ENCODE measurements at regions not wholly inside any gene's neighbourhood (a gene's known extent, or its start where the extent isn't known, plus 50 kb on each side); places are given as distances from the start of the nearest gene placed in this dataset.

DNA sequence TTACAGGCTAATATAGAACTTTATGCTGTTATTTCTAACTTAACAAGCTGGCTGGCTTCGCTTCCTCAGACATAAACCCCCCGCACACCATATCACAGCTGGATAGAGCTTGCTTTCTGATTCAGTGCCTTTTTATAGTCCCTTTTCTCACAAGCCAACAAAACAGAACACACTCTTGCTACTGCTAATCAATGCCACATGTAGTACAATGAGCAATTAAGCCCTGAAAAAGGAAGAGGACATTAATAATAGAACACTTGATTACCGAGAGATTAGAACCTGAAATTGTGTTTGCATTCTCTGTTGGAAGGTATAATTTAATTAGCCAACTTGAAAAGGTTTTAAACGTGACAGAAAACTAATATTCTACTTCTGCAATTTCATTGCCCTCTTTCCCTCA lies 267.7 kb upstream of the CYRIA start (continued):
- TF ChIP-seq, protein P1, sequence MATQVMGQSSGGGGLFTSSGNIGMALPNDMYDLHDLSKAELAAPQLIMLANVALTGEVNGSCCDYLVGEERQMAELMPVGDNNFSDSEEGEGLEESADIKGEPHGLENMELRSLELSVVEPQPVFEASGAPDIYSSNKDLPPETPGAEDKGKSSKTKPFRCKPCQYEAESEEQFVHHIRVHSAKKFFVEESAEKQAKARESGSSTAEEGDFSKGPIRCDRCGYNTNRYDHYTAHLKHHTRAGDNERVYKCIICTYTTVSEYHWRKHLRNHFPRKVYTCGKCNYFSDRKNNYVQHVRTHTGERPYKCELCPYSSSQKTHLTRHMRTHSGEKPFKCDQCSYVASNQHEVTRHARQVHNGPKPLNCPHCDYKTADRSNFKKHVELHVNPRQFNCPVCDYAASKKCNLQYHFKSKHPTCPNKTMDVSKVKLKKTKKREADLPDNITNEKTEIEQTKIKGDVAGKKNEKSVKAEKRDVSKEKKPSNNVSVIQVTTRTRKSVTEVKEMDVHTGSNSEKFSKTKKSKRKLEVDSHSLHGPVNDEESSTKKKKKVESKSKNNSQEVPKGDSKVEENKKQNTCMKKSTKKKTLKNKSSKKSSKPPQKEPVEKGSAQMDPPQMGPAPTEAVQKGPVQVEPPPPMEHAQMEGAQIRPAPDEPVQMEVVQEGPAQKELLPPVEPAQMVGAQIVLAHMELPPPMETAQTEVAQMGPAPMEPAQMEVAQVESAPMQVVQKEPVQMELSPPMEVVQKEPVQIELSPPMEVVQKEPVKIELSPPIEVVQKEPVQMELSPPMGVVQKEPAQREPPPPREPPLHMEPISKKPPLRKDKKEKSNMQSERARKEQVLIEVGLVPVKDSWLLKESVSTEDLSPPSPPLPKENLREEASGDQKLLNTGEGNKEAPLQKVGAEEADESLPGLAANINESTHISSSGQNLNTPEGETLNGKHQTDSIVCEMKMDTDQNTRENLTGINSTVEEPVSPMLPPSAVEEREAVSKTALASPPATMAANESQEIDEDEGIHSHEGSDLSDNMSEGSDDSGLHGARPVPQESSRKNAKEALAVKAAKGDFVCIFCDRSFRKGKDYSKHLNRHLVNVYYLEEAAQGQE (IDR thresholded peaks at IDR 0.05; ENCODE audit: unreplicated experiment): no peak
- TF ChIP-seq STAT1 (IDR thresholded peaks at IDR 0.05; ENCODE audit: unreplicated experiment) (no peak), EZH2 (IDR thresholded peaks at IDR 0.05; ENCODE audit: low read depth, unreplicated experiment) (no peak), ZNF331 (CRISPR knock-in tag; IDR thresholded peaks at IDR 0.05; ENCODE audit: low read depth) (no peak), JUNB (IDR thresholded peaks at IDR 0.05; ENCODE audit: unreplicated experiment) (no peak), POLR2AphosphoS5 (IDR thresholded peaks at IDR 0.05; ENCODE audit: low read depth) (no peak), NANOG (IDR thresholded peaks at IDR 0.05; ENCODE audit: borderline replicate concordance) (no peak)

GRCh38 chr2:16932826-16933225 lies 267.2 kb upstream of the CYRIA start:
- Mint-ChIP-seq H3K27ac (no peak overlapping the region), H3K27me3 (ENCODE audit: insufficient read depth, low read depth, poor library complexity) (no peaks in the 10 kb centered on the region), H3K4me3 (no peak overlapping the region), H3K36me3 (ENCODE audit: low read depth) (no peaks in the 10 kb centered on the region), H3K9me3 (no peaks in the 10 kb centered on the region), H3K4me1 (no peaks in the 10 kb centered on the region)
- H3K79me2 ChIP-seq (replicated peaks; ENCODE audit: insufficient read depth): no peaks in the 10 kb centered on the region
- H3F3A ChIP-seq (replicated peaks; ENCODE audit: low read depth): no peaks in the 10 kb centered on the region
- H3K9me2 ChIP-seq (ENCODE audit: insufficient read depth): no peaks in the 10 kb centered on the region; the same call in 1 of the 2 replicates
- no peak overlapping the region for H3K4me2 ChIP-seq
- ATAC-seq: no peak
- no peak overlapping the region for H2AFZ ChIP-seq
- no peaks in the 10 kb centered on the region for H3K36me3 ChIP-seq (ENCODE audit: insufficient read depth)
- H3K27ac ChIP-seq (ENCODE audit: low read depth): no peak overlapping the region
- no peak overlapping the region for H3K4me3 ChIP-seq
- DNase-seq (ENCODE audit: low spot score): no peak
- H3K4me1 ChIP-seq (ENCODE audit: insufficient read depth): peaks cover 3% of the 10 kb centered on the region; the same call in 1 of the 2 replicates
- H3K27me3 ChIP-seq (ENCODE audit: insufficient read depth): no peaks in the 10 kb centered on the region
- no peaks in the 10 kb centered on the region for H4K20me1 ChIP-seq (replicated peaks; ENCODE audit: insufficient read depth)
- no peak for TF ChIP-seq JUNB (IDR thresholded peaks at IDR 0.05; ENCODE audit: unreplicated experiment)
- TF ChIP-seq, protein P2, sequence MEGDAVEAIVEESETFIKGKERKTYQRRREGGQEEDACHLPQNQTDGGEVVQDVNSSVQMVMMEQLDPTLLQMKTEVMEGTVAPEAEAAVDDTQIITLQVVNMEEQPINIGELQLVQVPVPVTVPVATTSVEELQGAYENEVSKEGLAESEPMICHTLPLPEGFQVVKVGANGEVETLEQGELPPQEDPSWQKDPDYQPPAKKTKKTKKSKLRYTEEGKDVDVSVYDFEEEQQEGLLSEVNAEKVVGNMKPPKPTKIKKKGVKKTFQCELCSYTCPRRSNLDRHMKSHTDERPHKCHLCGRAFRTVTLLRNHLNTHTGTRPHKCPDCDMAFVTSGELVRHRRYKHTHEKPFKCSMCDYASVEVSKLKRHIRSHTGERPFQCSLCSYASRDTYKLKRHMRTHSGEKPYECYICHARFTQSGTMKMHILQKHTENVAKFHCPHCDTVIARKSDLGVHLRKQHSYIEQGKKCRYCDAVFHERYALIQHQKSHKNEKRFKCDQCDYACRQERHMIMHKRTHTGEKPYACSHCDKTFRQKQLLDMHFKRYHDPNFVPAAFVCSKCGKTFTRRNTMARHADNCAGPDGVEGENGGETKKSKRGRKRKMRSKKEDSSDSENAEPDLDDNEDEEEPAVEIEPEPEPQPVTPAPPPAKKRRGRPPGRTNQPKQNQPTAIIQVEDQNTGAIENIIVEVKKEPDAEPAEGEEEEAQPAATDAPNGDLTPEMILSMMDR (conservative IDR thresholded peaks at IDR 0.05; ENCODE audit: low read depth in 2 of 2): no peak
- TF ChIP-seq, protein P3, sequence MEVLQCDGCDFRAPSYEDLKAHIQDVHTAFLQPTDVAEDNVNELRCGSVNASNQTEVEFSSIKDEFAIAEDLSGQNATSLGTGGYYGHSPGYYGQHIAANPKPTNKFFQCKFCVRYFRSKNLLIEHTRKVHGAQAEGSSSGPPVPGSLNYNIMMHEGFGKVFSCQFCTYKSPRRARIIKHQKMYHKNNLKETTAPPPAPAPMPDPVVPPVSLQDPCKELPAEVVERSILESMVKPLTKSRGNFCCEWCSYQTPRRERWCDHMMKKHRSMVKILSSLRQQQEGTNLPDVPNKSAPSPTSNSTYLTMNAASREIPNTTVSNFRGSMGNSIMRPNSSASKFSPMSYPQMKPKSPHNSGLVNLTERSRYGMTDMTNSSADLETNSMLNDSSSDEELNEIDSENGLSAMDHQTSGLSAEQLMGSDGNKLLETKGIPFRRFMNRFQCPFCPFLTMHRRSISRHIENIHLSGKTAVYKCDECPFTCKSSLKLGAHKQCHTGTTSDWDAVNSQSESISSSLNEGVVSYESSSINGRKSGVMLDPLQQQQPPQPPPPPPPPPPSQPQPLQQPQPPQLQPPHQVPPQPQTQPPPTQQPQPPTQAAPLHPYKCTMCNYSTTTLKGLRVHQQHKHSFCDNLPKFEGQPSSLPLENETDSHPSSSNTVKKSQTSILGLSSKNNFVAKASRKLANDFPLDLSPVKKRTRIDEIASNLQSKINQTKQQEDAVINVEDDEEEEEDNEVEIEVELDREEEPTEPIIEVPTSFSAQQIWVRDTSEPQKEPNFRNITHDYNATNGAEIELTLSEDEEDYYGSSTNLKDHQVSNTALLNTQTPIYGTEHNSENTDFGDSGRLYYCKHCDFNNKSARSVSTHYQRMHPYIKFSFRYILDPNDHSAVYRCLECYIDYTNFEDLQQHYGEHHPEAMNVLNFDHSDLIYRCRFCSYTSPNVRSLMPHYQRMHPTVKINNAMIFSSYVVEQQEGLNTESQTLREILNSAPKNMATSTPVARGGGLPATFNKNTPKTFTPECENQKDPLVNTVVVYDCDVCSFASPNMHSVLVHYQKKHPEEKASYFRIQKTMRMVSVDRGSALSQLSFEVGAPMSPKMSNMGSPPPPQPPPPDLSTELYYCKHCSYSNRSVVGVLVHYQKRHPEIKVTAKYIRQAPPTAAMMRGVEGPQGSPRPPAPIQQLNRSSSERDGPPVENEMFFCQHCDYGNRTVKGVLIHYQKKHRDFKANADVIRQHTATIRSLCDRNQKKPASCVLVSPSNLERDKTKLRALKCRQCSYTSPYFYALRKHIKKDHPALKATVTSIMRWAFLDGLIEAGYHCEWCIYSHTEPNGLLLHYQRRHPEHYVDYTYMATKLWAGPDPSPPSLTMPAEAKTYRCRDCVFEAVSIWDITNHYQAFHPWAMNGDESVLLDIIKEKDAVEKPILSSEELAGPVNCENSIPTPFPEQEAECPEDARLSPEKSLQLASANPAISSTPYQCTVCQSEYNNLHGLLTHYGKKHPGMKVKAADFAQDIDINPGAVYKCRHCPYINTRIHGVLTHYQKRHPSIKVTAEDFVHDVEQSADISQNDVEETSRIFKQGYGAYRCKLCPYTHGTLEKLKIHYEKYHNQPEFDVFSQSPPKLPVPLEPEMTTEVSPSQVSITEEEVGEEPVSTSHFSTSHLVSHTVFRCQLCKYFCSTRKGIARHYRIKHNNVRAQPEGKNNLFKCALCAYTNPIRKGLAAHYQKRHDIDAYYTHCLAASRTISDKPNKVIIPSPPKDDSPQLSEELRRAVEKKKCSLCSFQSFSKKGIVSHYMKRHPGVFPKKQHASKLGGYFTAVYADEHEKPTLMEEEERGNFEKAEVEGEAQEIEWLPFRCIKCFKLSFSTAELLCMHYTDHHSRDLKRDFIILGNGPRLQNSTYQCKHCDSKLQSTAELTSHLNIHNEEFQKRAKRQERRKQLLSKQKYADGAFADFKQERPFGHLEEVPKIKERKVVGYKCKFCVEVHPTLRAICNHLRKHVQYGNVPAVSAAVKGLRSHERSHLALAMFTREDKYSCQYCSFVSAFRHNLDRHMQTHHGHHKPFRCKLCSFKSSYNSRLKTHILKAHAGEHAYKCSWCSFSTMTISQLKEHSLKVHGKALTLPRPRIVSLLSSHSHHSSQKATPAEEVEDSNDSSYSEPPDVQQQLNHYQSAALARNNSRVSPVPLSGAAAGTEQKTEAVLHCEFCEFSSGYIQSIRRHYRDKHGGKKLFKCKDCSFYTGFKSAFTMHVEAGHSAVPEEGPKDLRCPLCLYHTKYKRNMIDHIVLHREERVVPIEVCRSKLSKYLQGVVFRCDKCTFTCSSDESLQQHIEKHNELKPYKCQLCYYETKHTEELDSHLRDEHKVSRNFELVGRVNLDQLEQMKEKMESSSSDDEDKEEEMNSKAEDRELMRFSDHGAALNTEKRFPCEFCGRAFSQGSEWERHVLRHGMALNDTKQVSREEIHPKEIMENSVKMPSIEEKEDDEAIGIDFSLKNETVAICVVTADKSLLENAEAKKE (CRISPR knock-in tag; IDR thresholded peaks at IDR 0.05): no peak
- TF ChIP-seq EZH2 (IDR thresholded peaks at IDR 0.05; ENCODE audit: low read depth, unreplicated experiment): no peak
- no peak for TF ChIP-seq EZH2phosphoT487 (IDR thresholded peaks at IDR 0.05; ENCODE audit: unreplicated experiment)
- TF ChIP-seq, protein P4, sequence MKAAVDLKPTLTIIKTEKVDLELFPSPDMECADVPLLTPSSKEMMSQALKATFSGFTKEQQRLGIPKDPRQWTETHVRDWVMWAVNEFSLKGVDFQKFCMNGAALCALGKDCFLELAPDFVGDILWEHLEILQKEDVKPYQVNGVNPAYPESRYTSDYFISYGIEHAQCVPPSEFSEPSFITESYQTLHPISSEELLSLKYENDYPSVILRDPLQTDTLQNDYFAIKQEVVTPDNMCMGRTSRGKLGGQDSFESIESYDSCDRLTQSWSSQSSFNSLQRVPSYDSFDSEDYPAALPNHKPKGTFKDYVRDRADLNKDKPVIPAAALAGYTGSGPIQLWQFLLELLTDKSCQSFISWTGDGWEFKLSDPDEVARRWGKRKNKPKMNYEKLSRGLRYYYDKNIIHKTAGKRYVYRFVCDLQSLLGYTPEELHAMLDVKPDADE (IDR thresholded peaks at IDR 0.05): no peak
- TF ChIP-seq NANOG (IDR thresholded peaks at IDR 0.05; ENCODE audit: borderline replicate concordance): no peak
- no peak for TF ChIP-seq STAT1 (IDR thresholded peaks at IDR 0.05; ENCODE audit: unreplicated experiment)
- TF ChIP-seq CREB1 (CRISPR knock-in tag; IDR thresholded peaks at IDR 0.05; ENCODE audit: low read depth): no peak

Data from GM23338 (cell line).